Left lung (tissue), 4 donors: ENCODE measurements at regions not wholly inside any gene's neighbourhood (a gene's known extent, or its start where the extent isn't known, plus 50 kb on each side); places are given as distances from the start of the nearest gene placed in this dataset.

ENCODE experiments used
- ATAC-seq: fragments of 200-7000 bp; cut with Tn5 transposase; one replicate; pipeline ENCODE4 v1.9.1; 2020; ENCODE audit warnings: moderate library complexity
- DNase-seq, 4 donors: peaks; one replicate each; pipeline ENCODE4 v3.0.0-alpha.2; 2013 to 2020
- H3K27ac ChIP-seq, 2 donors: fragments of 200-600 bp; sonication (generic) in 1 of 2; one replicate each; pipeline versions ENCODE4 v1.5.0 to v1.8.0; 2020 to 2021
- H3K27me3 ChIP-seq, 2 donors: fragments of 200-600 bp; sonication (generic) in 1 of 2; one replicate each; pipeline versions ENCODE4 v1.5.0 to v1.8.0; 2020 to 2021
- H3K36me3 ChIP-seq, 2 donors: fragments of 200-600 bp; sonication (generic) in 1 of 2; one replicate each; pipeline versions ENCODE4 v1.5.0 to v1.8.0; 2020 to 2021
- H3K4me1 ChIP-seq, 2 donors: fragments of 200-600 bp; one replicate each; pipeline ENCODE4 v1.8.0; 2021
- H3K4me3 ChIP-seq, 2 donors: fragments of 200-600 bp; sonication (generic) in 1 of 2; one replicate each; pipeline versions ENCODE4 v1.5.0 to v1.8.0; 2020 to 2021; ENCODE audit warnings: mild to moderate bottlenecking in 1 of 2
- H3K9me3 ChIP-seq, 2 donors: fragments of 200-600 bp; sonication (generic) in 1 of 2; one replicate each; pipeline versions ENCODE4 v1.5.0 to v1.8.0; 2020 to 2021
- CTCF ChIP-seq, 2 donors: fragments of 200-600 bp; sonication (generic) in 1 of 2; IDR thresholded peaks; one replicate each; pipeline versions ENCODE4 v1.5.0 to v1.8.0; 2021; ENCODE audit warnings: antibody characterized with exemption in 2 of 2
- intact Hi-C, 2 donors: fragments of 100-400 bp; cut with DNase I; formaldehyde crosslinking; loops; one replicate each; pipeline versions ENCODE4 v1.11.2 to v1.14.2; 2022
- donor health status: DM: no; HTN: yes; CAD: no.
- donor health status: DM: no; HTN: no; CAD: no.

GRCh38 chr15:99902248-99902928, 169.2 kb upstream of the LYSMD4 start:
- Histone ChIP-seq H3K36me3 (no peaks in the 10 kb centered on the region), H3K9me3 (peaks cover 0 to 3% of the 10 kb centered on the region in 2 donors), H3K27me3 (no peaks in the 10 kb centered on the region), H3K4me1 (no peaks in the 10 kb centered on the region), H3K27ac (no peak overlapping the region), H3K4me3 (no peak overlapping the region)
- no peak for TF ChIP-seq CTCF (IDR thresholded peaks at IDR 0.05)
- ATAC-seq (no peak), DNase-seq (no peak)
- intact Hi-C loops: no loop called here

GRCh38 chr15:99895956-99896311, 162.7 kb upstream of the LYSMD4 start:
- Histone ChIP-seq H3K4me3 (no peak overlapping the region), H3K9me3 (peaks cover 0 to 3% of the 10 kb centered on the region in 2 donors), H3K4me1 (no peaks in the 10 kb centered on the region), H3K27ac (no peak overlapping the region), H3K27me3 (no peaks in the 10 kb centered on the region), H3K36me3 (no peaks in the 10 kb centered on the region)
- intact Hi-C loops: no loop called here
- ATAC-seq: no peak
- DNase-seq: no peak
- TF ChIP-seq CTCF (IDR thresholded peaks at IDR 0.05): no peak

- no peak for ATAC-seq
- Histone ChIP-seq H3K27me3 (no peaks in the 10 kb centered on the region), H3K27ac (no peak overlapping the region), H3K9me3 (peaks cover 0 to 3% of the 10 kb centered on the region in 2 donors), H3K36me3 (no peaks in the 10 kb centered on the region), H3K4me3 (no peak overlapping the region), H3K4me1 (no peaks in the 10 kb centered on the region)
- intact Hi-C loops: no loop called here
- no peak for DNase-seq
- no peak for TF ChIP-seq CTCF (IDR thresholded peaks at IDR 0.05)
Observed at GRCh38 chr15:99895189-99895955, 162.1 kb upstream of the LYSMD4 start.

- no peak overlapping the region for H3K27ac ChIP-seq
- no peaks in the 10 kb centered on the region for H3K36me3 ChIP-seq
- intact Hi-C loops: no loop called here
- TF ChIP-seq CTCF (IDR thresholded peaks at IDR 0.05): no peak
- H3K9me3 ChIP-seq: peaks cover 0 to 4% of the 10 kb centered on the region in 2 donors
- no peak overlapping the region for H3K4me3 ChIP-seq
- ATAC-seq: no peak
- DNase-seq: peak in 2 of 4 donors; percentile 12 to 40
- H3K4me1 ChIP-seq: no peaks in the 10 kb centered on the region
- H3K27me3 ChIP-seq: no peaks in the 10 kb centered on the region
Observed at GRCh38 chr15:99878835-99879234, 145.6 kb upstream of the LYSMD4 start.

- Histone ChIP-seq H3K27ac (no peak overlapping the region), H3K27me3 (no peaks in the 10 kb centered on the region), H3K4me3 (no peak overlapping the region), H3K9me3 (no peaks in the 10 kb centered on the region), H3K36me3 (no peaks in the 10 kb centered on the region), H3K4me1 (no peaks in the 10 kb centered on the region)
- intact Hi-C loops: no loop called here
- DNase-seq (no peak), ATAC-seq (no peak)
- TF ChIP-seq CTCF (IDR thresholded peaks at IDR 0.05): no peak
Observed at GRCh38 chr15:99873451-99873850, 140.2 kb upstream of the LYSMD4 start.
